ENCODE measurements at regions not wholly inside any gene's neighbourhood (a gene's known extent, or its start where the extent isn't known, plus 50 kb on each side); places are given as distances from the start of the nearest gene placed in this dataset.

- no peaks in the 10 kb centered on the region for H3K27me3 ChIP-seq (ENCODE audit: control insufficient read depth, insufficient read depth, low read length)
- no peak overlapping the region for H3K4me2 ChIP-seq (ENCODE audit: low read length)
- no peak overlapping the region for H3K27ac ChIP-seq
- TF ChIP-seq CTCF (IDR thresholded peaks at IDR 0.05): no peak
- no peak overlapping the region for H2AFZ ChIP-seq
- H3K36me3 ChIP-seq (ENCODE audit: control insufficient read depth, insufficient read depth, low read length): no peaks in the 10 kb centered on the region
- no peak overlapping the region for H3K9ac ChIP-seq
- no peaks in the 10 kb centered on the region for H3K79me2 ChIP-seq
- no peak overlapping the region for H3K4me3 ChIP-seq (ENCODE audit: low read depth, low read length)
- H3K4me1 ChIP-seq: no peaks in the 10 kb centered on the region
- H3K9me3 ChIP-seq (ENCODE audit: control insufficient read depth, low read length): no peaks in the 10 kb centered on the region
Observed at GRCh38 chr3:22469995-22470394, 719.0 kb upstream of the ZNF385D start.

GRCh38 chr3:22471557-22471956, 720.5 kb upstream of the ZNF385D start:
- no peaks in the 10 kb centered on the region for H3K9me3 ChIP-seq (ENCODE audit: control insufficient read depth, low read length)
- H3K27ac ChIP-seq: no peak overlapping the region
- H3K4me1 ChIP-seq: no peaks in the 10 kb centered on the region
- no peak overlapping the region for H3K9ac ChIP-seq
- H3K27me3 ChIP-seq (ENCODE audit: control insufficient read depth, insufficient read depth, low read length): no peaks in the 10 kb centered on the region
- H2AFZ ChIP-seq: no peak overlapping the region
- H3K36me3 ChIP-seq (ENCODE audit: control insufficient read depth, insufficient read depth, low read length): no peaks in the 10 kb centered on the region
- H3K4me3 ChIP-seq (ENCODE audit: low read depth, low read length): no peak overlapping the region
- no peak for TF ChIP-seq CTCF (IDR thresholded peaks at IDR 0.05)
- H3K4me2 ChIP-seq (ENCODE audit: low read length): no peak overlapping the region
- no peaks in the 10 kb centered on the region for H3K79me2 ChIP-seq

- Histone ChIP-seq H2AFZ (no peak overlapping the region), H3K4me3 (ENCODE audit: low read depth, low read length) (no peak overlapping the region), H3K79me2 (no peaks in the 10 kb centered on the region), H3K27me3 (ENCODE audit: control insufficient read depth, insufficient read depth, low read length) (no peaks in the 10 kb centered on the region), H3K36me3 (ENCODE audit: control insufficient read depth, insufficient read depth, low read length) (no peaks in the 10 kb centered on the region), H3K4me1 (no peaks in the 10 kb centered on the region), H3K9me3 (ENCODE audit: control insufficient read depth, low read length) (no peaks in the 10 kb centered on the region), H3K4me2 (ENCODE audit: low read length) (no peak overlapping the region), H3K27ac (no peak overlapping the region), H3K9ac (no peak overlapping the region)
- no peak for TF ChIP-seq CTCF (IDR thresholded peaks at IDR 0.05)
Observed at GRCh38 chr3:22474706-22475445, 723.9 kb upstream of the ZNF385D start.

- Histone ChIP-seq H3K27ac (no peak overlapping the region), H3K27me3 (ENCODE audit: control insufficient read depth, insufficient read depth, low read length) (no peaks in the 10 kb centered on the region), H3K79me2 (no peaks in the 10 kb centered on the region), H2AFZ (no peak overlapping the region), H3K4me1 (no peaks in the 10 kb centered on the region), H3K4me3 (ENCODE audit: low read depth, low read length) (no peak overlapping the region), H3K36me3 (ENCODE audit: control insufficient read depth, insufficient read depth, low read length) (no peaks in the 10 kb centered on the region), H3K4me2 (ENCODE audit: low read length) (no peak overlapping the region), H3K9ac (no peak overlapping the region), H3K9me3 (ENCODE audit: control insufficient read depth, low read length) (no peaks in the 10 kb centered on the region)
- TF ChIP-seq CTCF (IDR thresholded peaks at IDR 0.05): no peak
Observed at GRCh38 chr3:22475665-22476240, 724.7 kb upstream of the ZNF385D start.

GRCh38 chr3:22476976-22477375, 726.0 kb upstream of the ZNF385D start:
- Histone ChIP-seq H3K9ac (no peak overlapping the region), H2AFZ (no peak overlapping the region), H3K4me2 (ENCODE audit: low read length) (no peak overlapping the region), H3K4me1 (no peaks in the 10 kb centered on the region), H3K27me3 (ENCODE audit: control insufficient read depth, insufficient read depth, low read length) (no peaks in the 10 kb centered on the region), H3K4me3 (ENCODE audit: low read depth, low read length) (no peak overlapping the region), H3K27ac (no peak overlapping the region), H3K9me3 (ENCODE audit: control insufficient read depth, low read length) (no peaks in the 10 kb centered on the region), H3K79me2 (no peaks in the 10 kb centered on the region), H3K36me3 (ENCODE audit: control insufficient read depth, insufficient read depth, low read length) (no peaks in the 10 kb centered on the region)
- TF ChIP-seq CTCF (IDR thresholded peaks at IDR 0.05): no peak

All from parathyroid adenoma (tissue), 2 donors.